Right renal pelvis (tissue), 4 donors: ENCODE measurements at regions not wholly inside any gene's neighbourhood (a gene's known extent, or its start where the extent isn't known, plus 50 kb on each side); places are given as distances from the start of the nearest gene placed in this dataset.
A peak's percentile ranks its signal among the peaks of the same experiment; 100 is the strongest.
"Not testable (repeated sequence)": the region's sequence is repeated elsewhere in the genome, so short reads cannot be mapped to it uniquely, and the experiment has no call there.

ENCODE experiments used
- DNase-seq, 4 donors: peaks; one replicate each; pipeline ENCODE4 v3.0.0-alpha.2; 2013; ENCODE audit warnings: low read depth in 4 of 4, low spot score in 3 of 4, missing footprints in 1 of 4

DNA sequence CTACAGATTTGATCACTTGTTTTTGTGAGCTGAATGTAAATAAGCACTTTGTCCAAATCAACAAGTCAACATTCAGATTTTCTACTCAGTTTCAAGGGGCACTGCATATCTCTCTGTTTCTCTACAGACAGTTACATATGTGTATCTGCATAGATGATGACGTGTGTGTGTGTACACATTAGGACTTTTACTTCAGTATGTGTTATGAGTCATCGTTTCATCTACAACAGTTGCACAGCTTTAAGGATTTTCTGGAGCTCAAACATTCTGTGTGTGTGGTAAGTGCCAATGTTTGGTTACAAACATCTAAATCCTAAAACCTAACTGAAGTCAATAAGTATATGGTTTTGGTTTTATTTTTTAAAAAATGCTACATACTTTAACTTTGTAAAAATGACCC is 494.5 kb upstream of the PBX1 start:
- no peak for DNase-seq

DNA sequence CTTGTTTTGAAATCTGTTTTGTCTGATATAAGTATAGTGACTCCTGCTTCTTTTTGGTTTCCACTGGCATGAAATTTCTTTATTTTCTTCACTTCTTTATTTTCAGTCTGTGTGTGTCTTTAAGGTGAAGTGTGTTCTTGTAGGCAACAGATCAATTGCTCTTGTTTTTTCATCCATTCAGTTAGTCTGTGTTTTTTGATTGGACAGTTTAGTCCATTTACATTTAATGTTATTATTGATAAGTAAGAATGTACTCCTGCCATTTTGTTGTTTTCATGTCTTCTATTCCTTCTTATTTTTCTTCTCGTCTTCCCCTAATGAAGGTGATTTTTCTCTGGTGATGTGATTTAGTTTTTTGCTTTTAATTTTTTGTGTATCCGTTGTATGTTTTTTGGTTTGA is 487.7 kb upstream of the PBX1 start:
- DNase-seq: no peak

DNA sequence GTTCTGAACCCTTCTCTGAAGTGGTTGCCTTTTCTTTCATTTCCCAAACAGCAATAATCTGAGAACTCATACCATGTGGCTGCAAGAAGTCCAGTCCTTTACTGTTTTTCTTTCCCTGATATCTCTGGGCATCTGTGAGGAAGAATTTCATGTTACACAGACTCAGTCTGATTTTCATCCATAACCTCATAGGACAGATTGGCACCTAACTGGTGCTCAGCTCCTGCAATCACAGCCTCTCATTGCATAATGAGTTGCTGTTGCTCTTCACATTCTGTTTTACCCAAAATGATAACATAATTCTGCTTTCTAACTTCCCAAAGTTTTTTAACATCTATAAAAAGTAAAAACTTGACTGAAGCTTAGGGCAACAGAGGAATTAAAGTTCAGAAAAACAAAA is 472.2 kb upstream of the PBX1 start:
- no peak for DNase-seq

GRCh38 chr1:164087906-164088453 is 471.0 kb upstream of the PBX1 start:
- no peak for DNase-seq

- no peak for DNase-seq
Measured at GRCh38 chr1:164092603-164093353, 466.2 kb upstream of the PBX1 start.

- DNase-seq: no peak
Measured at GRCh38 chr1:164093543-164093942, 465.4 kb upstream of the PBX1 start.

DNA sequence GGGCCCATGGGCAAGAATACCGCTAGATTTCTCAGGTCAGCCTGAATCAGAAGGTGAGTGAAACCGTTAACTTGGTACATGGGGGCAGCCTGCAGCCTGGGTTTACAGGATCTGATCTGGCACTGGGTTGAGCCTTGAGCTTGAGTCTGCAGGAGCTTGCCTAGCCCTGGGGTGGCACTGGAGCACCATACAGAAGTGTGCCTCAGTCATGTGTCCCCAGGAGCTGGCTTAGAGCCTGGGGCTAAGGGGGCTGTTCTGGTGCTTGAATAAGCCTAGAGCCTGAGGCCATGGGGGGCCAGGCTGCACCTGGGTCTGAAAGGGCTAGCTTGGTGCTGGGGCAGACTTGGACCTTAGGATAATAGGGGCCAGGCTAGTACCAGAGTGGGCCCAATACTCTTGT is 457.2 kb upstream of the PBX1 start:
- no peak for DNase-seq

GRCh38 chr1:164131949-164132348 is 427.0 kb upstream of the PBX1 start:
- no peak for DNase-seq

GRCh38 chr1:164137273-164137925 is 421.6 kb upstream of the PBX1 start:
- no peak for DNase-seq

GRCh38 chr1:164141797-164142196 is 417.2 kb upstream of the PBX1 start:
- no peak for DNase-seq

DNA sequence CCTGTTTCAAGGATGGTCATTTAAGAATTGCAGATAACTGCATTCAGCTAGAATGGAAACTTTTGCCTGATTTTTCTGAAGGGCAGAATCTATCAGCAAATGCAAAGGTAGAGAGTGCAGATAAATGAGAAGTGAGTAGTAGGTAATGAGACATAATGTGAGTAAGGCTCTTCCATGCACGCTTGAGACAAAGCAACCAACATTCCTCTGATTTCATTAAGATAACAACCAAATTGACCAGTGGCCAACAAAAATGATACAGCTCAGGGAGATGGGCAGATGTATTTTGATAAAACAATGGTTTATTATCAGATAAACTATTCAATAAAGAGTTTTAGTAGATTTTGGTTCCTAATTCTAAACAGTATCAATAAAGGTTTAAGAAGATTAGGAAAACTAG is 404.4 kb upstream of the PBX1 start:
- DNase-seq: no peak

DNA sequence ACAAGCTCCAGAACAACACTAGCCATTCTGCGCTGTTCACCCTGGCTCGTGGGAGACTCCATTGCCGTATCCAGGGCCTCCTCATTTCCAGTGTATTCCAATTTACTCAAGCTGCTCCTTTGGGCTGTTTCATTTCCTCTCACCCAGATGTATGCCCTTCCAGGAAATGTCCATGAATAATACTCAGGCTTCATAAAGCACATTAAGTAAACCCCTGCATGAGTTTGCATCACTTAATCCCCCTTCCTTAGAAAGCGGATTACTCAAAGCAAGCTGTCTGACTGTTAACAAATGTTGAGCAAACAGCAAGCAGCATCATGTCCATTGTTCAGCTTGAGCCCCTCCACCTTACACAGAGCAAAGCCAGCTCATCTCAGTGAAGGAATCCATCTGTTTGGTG is 403.6 kb upstream of the PBX1 start:
- DNase-seq: peak in 2 of 4 donors; percentile 3 to 5

GRCh38 chr1:164163289-164163849 is 395.6 kb upstream of the PBX1 start:
- DNase-seq: no peak

GRCh38 chr1:164165466-164165865 is 393.5 kb upstream of the PBX1 start:
- DNase-seq: no peak

DNA sequence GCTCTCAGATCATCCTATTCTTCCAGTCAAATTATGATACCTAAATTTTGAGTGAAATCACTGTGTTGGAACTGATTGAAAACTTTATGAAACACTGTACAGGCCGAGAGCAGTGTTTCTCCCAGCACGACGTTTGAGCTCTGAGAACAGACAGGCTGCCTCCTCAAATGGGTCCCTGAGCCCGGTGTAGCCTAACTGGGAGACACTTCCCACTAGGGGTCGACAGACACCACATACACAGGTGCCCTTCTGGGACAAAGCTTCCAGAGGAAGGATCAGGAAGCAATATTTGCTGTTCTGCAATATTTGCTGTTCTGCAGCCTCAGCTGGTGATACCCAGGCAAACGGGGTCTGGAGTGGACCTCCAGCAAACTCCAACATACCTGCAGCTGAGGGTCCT is 392.5 kb upstream of the PBX1 start:
- not testable (repeated sequence) for DNase-seq

- no peak for DNase-seq
Measured at GRCh38 chr1:164177118-164177517, 381.9 kb upstream of the PBX1 start.

- no peak for DNase-seq
Measured at GRCh38 chr1:164180824-164181223, 378.2 kb upstream of the PBX1 start.

DNA sequence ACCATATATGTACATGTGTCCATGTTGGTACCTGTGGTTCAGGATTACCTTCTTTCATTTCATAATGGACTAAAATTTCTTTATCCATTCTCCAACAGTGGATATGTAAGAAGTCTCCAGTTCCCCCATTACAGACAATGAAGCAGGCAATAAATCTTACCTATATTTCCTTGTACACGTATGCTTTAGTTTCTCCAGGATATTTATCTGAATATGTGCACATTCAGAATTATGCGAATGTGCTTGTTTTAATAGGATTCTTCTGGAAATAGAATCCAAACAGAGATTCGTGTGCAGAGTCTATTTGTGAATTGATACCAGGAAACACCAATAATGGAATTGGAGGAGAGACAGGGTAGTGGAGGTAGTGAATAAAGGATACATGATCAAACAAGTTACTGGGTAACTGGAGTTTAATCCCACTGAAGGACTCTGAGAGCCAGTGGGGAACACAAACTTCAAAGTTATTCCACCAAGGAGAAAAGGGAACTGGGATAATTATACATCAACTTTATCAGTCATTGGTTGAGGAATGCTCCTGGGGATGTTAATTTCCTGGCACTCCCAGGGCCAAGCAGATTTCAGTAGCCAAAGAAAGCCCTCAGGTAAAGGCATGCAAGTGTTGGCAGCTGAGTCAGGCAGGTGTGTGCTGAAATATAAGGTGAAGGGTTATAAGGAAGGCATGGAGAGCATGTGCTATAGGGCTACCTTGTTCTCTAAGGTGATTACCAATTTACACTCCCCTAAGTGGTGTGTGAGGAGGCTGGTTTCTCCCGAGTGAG is 374.9 kb upstream of the PBX1 start:
- DNase-seq: no peak

GRCh38 chr1:164186881-164187280 is 372.1 kb upstream of the PBX1 start:
- DNase-seq: no peak

DNA sequence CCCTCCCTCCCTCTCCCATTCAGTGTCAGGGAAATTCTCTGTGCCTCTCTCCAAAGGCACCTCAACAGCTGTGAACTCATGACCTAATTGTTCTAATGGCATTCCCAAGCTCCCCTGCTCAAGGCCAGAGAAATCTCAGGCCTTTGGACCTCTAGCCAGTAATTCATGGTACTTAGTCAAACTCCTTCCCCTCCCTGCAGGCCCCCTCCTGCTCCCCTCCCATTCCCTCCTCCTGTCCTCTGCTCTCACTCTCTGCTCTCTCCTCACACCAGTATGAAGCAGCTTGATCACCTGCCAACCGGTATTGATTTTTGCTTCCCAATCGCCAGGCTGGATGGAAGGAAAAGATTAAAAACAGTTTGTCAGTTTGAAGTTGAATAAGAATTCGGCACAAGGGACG is 370.5 kb upstream of the PBX1 start:
- no peak for DNase-seq

DNA sequence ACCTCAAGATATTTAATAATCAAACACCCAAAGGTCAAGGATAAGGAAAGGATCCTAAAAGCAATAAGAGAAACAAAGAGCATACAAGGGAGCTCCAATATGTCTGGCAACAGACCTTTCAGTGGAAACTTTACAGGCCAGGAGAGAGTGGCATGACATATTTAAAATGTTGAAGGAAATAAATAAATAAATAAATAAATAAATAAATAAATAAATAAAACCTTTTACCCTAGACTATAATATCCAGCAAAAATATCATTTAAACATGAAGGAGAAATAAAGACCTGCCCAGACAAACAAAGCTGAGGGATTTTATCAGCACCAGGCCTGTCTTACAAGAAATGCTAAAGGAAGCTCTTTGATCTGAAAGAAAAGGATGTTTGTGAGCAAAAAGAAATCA is 367.8 kb upstream of the PBX1 start:
- DNase-seq: no peak
